ENCODE measurements at regions not wholly inside any gene's neighbourhood (a gene's known extent, or its start where the extent isn't known, plus 50 kb on each side); places are given as distances from the start of the nearest gene placed in this dataset.
"Not testable (repeated sequence)": the region's sequence is repeated elsewhere in the genome, so short reads cannot be mapped to it uniquely, and the experiment has no call there.

- no peak for DNase-seq
Observed at GRCh38 chr1:2955652-2956051, 65.6 kb upstream of the ACTRT2 start.

DNA sequence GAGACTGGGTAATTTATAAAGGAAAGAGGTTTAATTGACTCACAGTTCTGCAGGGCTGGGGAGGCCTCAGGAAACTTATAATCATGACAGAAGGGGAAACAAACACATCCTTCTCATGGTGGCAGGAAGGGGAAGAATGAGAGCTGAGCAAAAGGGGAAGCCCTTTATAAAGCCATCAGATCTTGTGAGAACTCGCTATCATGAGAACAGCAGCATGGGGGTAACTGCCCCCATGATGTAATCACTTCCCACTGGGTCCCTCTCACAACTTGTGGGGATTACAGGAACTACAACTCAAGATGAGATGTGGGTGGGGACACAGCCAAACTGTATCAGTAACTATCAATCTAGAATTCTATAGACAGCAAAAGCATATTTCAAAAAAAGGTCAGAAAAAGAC, 64.7 kb upstream of the ACTRT2 start:
- no peak for DNase-seq

- no peak for DNase-seq
Observed at GRCh38 chr1:2957329-2957728, 63.9 kb upstream of the ACTRT2 start.

DNA sequence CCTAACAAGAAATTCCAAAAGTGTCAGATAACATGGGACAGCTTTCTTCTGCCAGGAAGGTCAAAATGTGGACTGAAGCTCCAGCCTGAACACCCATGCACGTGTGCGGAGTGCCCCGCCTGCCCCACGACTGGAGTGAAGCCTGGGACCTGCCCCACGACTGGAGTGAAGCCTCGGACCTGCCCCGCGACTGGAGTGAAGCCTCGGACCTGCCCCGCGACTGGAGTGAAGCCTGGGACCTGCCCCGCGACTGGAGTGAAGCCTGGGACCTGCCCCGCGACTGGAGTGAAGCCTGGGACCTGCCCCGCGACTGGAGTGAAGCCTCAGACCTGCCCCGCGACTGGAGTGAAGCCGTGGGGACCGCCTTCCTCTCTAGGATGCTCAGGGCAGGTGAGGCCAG, 61.4 kb upstream of the ACTRT2 start:
- DNase-seq = not testable (repeated sequence)

DNA sequence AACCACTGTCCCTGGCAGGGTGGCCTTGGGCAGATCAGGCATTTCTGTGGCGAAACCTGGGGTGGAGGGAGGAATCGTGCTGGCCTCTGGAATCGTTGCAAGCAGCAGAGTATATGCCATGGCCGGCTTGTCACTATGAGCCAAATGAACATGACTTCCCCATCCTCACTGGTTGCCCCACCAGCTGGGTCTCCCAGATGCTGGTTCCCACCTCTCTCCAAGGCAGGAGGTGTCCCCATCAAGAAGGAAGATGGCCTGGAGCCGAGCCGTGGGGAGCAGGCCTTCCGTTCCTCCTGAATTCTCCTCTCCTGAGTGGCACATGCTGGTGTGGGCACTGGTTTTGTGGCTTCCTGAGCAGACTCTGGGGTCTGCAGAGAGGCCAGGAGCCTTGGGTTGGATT, 60.2 kb upstream of the ACTRT2 start:
- no peak for DNase-seq

DNA sequence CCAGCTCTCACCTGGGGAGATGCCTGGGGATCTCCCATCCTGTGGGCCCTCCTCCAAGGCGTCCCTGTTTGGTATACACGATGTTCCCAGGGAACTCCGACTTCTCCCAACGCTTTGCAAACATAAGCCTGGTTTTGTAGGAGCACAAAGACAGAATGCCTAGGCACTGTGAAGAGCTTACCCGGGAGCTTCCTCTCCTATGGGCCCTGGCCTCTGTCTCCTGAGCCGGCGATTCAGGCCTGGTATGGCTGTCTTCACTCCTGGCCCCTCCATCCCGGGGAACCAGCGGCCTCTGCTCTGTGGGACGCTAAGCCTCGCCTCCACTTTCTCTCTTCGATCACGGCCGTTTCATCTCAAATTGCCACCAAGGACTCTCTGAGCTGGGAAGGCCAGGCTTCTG, 59.6 kb upstream of the ACTRT2 start:
- no peak for DNase-seq

GRCh38 chr1:2962061-2962460, 59.2 kb upstream of the ACTRT2 start:
- DNase-seq = no peak

DNA sequence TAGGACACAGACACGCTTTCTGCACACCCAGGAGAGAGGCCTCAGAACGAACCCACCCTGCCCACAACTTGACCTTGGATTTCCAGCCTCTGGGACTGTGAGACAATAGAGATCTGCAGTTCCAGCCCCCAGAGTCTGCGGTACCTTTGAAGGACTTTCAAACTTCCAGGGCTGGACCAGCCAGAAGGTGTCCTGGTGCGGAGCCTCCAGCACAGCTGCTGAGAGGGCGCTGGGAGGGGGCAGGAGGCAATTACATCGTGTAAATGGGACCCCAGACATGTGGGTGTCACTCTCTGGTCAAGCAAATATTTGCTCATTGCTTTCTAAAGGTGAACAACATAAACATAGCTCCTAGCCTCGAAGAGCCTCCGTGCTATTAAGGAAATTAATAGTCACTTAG, 58.7 kb upstream of the ACTRT2 start:
- DNase-seq = no peak

DNA sequence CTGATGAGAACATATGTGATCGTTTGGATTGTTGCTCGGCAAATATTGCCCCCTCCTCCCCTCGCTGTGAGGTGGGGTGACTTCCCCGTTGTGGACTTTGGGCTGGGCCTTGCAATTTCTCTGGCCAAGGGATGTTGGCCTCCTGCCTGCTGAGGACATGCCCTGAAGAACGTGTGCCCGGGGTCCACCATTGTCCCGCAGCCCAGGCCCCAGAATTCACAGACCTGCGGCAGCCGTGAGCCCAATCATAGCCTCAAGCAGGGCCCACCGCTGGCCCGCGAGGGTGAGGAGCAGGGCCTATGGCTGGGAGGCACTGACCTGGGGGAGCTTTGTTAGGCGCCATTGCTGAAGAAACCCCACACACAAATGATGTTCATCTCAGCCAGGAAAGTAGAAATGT, 58.3 kb upstream of the ACTRT2 start:
- DNase-seq = no peak

DNA sequence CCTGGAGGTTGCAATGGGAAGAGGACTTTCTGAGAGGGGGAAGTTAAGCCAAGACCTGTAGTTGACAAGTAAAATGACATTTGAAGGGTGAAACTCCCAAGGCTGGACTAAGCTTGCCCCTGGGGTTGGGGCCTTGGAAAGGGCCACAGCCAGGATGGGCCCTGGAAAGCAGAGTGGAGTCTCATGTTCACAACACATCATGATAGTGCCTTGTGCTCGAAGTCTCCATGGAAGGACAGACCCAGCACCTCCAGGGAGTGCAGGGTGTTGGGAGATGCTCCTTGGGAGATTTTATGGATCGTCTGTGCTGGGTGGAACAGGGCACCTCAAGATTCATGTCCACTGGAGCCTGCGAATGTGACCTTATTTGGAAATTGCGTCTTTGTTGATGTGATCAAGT, 55.6 kb upstream of the ACTRT2 start:
- no peak for DNase-seq

GRCh38 chr1:2966449-2967328, 54.6 kb upstream of the ACTRT2 start:
- DNase-seq = no peak

DNA sequence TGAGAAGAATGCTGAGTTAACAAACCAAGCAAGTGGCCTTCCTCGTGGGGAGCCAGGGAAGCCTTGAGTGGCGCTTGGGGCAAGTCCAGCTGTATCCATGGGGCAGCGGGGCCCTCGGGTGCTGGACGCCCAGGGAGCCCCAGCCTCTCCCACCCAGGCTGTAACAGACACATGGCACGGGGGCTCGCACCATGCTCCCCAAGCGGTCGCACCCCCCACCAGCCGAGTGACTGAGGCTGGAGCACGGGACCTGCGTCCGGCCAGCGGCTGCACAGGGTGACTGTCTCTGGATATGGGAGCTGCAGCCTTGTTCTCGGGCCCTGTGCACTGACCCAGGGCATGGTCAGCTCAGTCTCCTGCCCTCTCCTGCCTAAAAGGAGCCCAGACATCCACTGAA, 53.9 kb upstream of the ACTRT2 start:
- DNase-seq = no peak

GRCh38 chr1:2967881-2968280, 53.4 kb upstream of the ACTRT2 start:
- no peak for DNase-seq

- DNase-seq = no peak
Observed at GRCh38 chr1:2968471-2968881, 52.8 kb upstream of the ACTRT2 start.

- DNase-seq = no peak
Observed at GRCh38 chr1:2969011-2969844, 52.0 kb upstream of the ACTRT2 start.

GRCh38 chr1:2969845-2970291, 51.4 kb upstream of the ACTRT2 start:
- no peak for DNase-seq

- DNase-seq = no peak
Observed at GRCh38 chr1:2970311-2971071, 50.8 kb upstream of the ACTRT2 start.

DNA sequence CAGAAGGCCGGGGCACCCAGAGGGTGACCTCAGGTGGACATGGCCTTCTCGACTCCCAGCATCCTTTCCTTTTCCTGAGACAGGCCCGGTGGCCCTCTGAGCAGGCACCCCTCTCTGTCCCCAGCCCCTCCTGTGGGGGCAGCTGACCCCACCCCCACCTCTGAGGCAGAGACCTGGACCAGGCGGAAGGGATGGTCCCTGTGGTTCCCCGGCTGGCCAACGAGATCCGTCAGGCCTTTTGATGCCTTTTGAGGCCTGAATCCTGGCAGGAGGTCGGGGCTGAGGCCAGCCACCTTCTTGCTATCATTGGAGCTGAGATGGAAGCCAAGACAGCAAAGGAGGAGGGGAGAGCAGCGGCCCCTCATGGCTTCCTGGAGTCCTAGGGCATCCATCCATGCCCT, 50.2 kb upstream of the ACTRT2 start:
- no peak for DNase-seq
